GM23338 (cell line): ENCODE measurements at regions not wholly inside any gene's neighbourhood (a gene's known extent, or its start where the extent isn't known, plus 50 kb on each side); places are given as distances from the start of the nearest gene placed in this dataset.

ENCODE experiments used
- ATAC-seq: fragments of 200-7000 bp; cut with Tn5 transposase; 3 replicates; pipeline ENCODE4 v1.9.1; 2020
- DNase-seq: peaks from one replicate; pipeline ENCODE4 v3.0.0-alpha.2; 2015; ENCODE audit warnings: low spot score
- H2AFZ ChIP-seq: fragments of 200-600 bp; sonication (generic); 2 replicates; pipeline ENCODE4 v1.8.0; 2016; ENCODE audit warnings: antibody characterized with exemption, mild to moderate bottlenecking, moderate library complexity
- H3F3A ChIP-seq: fragments of 200-600 bp; sonication (generic); replicated peaks from 2 replicates; pipeline ENCODE4 v1.8.0; 2017; ENCODE audit warnings: antibody characterized with exemption, mixed run types, low read depth
- H3K27ac ChIP-seq: fragments of 200-600 bp; sonication (generic); 2 replicates; pipeline ENCODE4 v1.6.1; 2016; ENCODE audit warnings: low read depth
- H3K27me3 ChIP-seq: fragments of 200-600 bp; sonication (generic); 2 replicates; pipeline ENCODE4 v1.8.0; 2016; ENCODE audit warnings: mild to moderate bottlenecking, mixed run types, moderate library complexity; ENCODE audit not compliant: insufficient read depth
- H3K36me3 ChIP-seq: fragments of 200-600 bp; sonication (generic); 2 replicates; pipeline ENCODE4 v1.8.0; 2016; ENCODE audit warnings: mild to moderate bottlenecking; ENCODE audit not compliant: insufficient read depth
- H3K4me1 ChIP-seq: fragments of 200-600 bp; sonication (generic); 2 replicates; pipeline ENCODE4 v1.8.0; 2016; ENCODE audit warnings: mild to moderate bottlenecking, moderate library complexity; ENCODE audit not compliant: insufficient read depth
- H3K4me2 ChIP-seq: fragments of 200-600 bp; sonication (generic); 2 replicates; pipeline ENCODE4 v1.7.1; 2017; ENCODE audit warnings: mixed run types
- H3K4me3 ChIP-seq: fragments of 200-600 bp; sonication (generic); 2 replicates; pipeline ENCODE4 v1.6.1; 2016; ENCODE audit warnings: mixed run types
- H3K79me2 ChIP-seq: fragments of 200-600 bp; sonication (generic); replicated peaks from 2 replicates; pipeline ENCODE4 v1.8.0; 2017; ENCODE audit warnings: mild to moderate bottlenecking; ENCODE audit not compliant: insufficient read depth
- H3K9me2 ChIP-seq: fragments of 200-600 bp; sonication (generic); 2 replicates; pipeline ENCODE4 v1.8.0; 2017; ENCODE audit not compliant: insufficient read depth
- H4K20me1 ChIP-seq: fragments of 200-600 bp; sonication (generic); replicated peaks from 2 replicates; pipeline ENCODE4 v1.8.0; 2017; ENCODE audit warnings: mild to moderate bottlenecking; ENCODE audit not compliant: insufficient read depth
- H3K27ac Mint-ChIP-seq: 2 replicates; pipeline ENCODE4 v1.8.0; 2020; ENCODE audit warnings: inconsistent platforms, mild to moderate bottlenecking, moderate library complexity, mixed read lengths
- H3K27me3 Mint-ChIP-seq: 3 replicates; pipeline ENCODE4 v1.8.0; 2022; ENCODE audit warnings: low read depth, mild to moderate bottlenecking, moderate library complexity, mixed read lengths, inconsistent platforms; ENCODE audit not compliant: insufficient read depth, poor library complexity
- H3K36me3 Mint-ChIP-seq: 3 replicates; pipeline ENCODE4 v1.8.0; 2021; ENCODE audit warnings: low read depth, mild to moderate bottlenecking, inconsistent platforms, moderate library complexity, mixed read lengths
- H3K4me1 Mint-ChIP-seq: 3 replicates; pipeline ENCODE4 v1.8.0; 2020; ENCODE audit warnings: mild to moderate bottlenecking, inconsistent platforms, mixed read lengths
- H3K4me3 Mint-ChIP-seq: 3 replicates; pipeline ENCODE4 v1.8.0; 2021; ENCODE audit warnings: moderate library complexity, mild to moderate bottlenecking, inconsistent platforms, mixed read lengths
- H3K9me3 Mint-ChIP-seq: 3 replicates; pipeline ENCODE4 v1.8.0; 2020; ENCODE audit warnings: moderate library complexity, mild to moderate bottlenecking, inconsistent platforms, mixed read lengths
- CREB1 ChIP-seq: fragments of 250-450 bp; sonication (Bioruptor Pico); IDR thresholded peaks from 2 replicates; pipeline ENCODE4 v1.5.0; 2020; ENCODE audit warnings: low read depth, mild to moderate bottlenecking, moderate library complexity
- EZH2 ChIP-seq: fragments of 200-600 bp; sonication (generic); IDR thresholded peaks from one replicate; pipeline ENCODE4 v1.8.0; 2017; ENCODE audit warnings: antibody characterized with exemption, mild to moderate bottlenecking, low read depth; ENCODE audit not compliant: unreplicated experiment
- JUNB ChIP-seq: IDR thresholded peaks from one replicate; pipeline ENCODE4 v1.6.1; 2016; ENCODE audit warnings: antibody characterized with exemption; ENCODE audit not compliant: unreplicated experiment
- REST ChIP-seq: IDR thresholded peaks from one replicate; pipeline ENCODE4 v1.6.1; 2018; ENCODE audit warnings: antibody characterized with exemption; ENCODE audit not compliant: unreplicated experiment
- STAT1 ChIP-seq: IDR thresholded peaks from one replicate; pipeline ENCODE4 v1.6.1; 2016; ENCODE audit warnings: antibody characterized with exemption; ENCODE audit not compliant: unreplicated experiment
- ZNF114 ChIP-seq: fragments of 250-450 bp; sonication (Bioruptor Pico); IDR thresholded peaks from 2 replicates; pipeline ENCODE4 v1.5.0; 2020; ENCODE audit warnings: mild to moderate bottlenecking, moderate library complexity
- ZNF331 ChIP-seq: fragments of 250-450 bp; sonication (Bioruptor Pico); IDR thresholded peaks from 2 replicates; pipeline ENCODE4 v1.5.0; 2020; ENCODE audit warnings: low read depth, mild to moderate bottlenecking, moderate library complexity
- TF ChIP-seq, protein P1 (sequence below): fragments of 250-450 bp; sonication (Bioruptor Pico); IDR thresholded peaks from 2 replicates; pipeline ENCODE4 v1.5.0; 2020; ENCODE audit warnings: mild to moderate bottlenecking, moderate library complexity
- TF ChIP-seq, protein P2 (sequence below): IDR thresholded peaks from 2 replicates; pipeline ENCODE4 v1.6.1; 2016; ENCODE audit warnings: antibody characterized with exemption

GRCh38 chr14:89649451-89650075 is 232.5 kb upstream of the FOXN3 start (continued):
- TF ChIP-seq REST = no peak
- no peak for TF ChIP-seq STAT1
- no peak for TF ChIP-seq ZNF114 (CRISPR knock-in tag)
- TF ChIP-seq ZNF331 (CRISPR knock-in tag) = no peak
- no peak for TF ChIP-seq JUNB

GRCh38 chr14:89648924-89649323 is 231.9 kb upstream of the FOXN3 start:
- ATAC-seq = no peak
- no peak for TF ChIP-seq EZH2
- no peak for TF ChIP-seq CREB1 (CRISPR knock-in tag)
- TF ChIP-seq, protein P1, sequence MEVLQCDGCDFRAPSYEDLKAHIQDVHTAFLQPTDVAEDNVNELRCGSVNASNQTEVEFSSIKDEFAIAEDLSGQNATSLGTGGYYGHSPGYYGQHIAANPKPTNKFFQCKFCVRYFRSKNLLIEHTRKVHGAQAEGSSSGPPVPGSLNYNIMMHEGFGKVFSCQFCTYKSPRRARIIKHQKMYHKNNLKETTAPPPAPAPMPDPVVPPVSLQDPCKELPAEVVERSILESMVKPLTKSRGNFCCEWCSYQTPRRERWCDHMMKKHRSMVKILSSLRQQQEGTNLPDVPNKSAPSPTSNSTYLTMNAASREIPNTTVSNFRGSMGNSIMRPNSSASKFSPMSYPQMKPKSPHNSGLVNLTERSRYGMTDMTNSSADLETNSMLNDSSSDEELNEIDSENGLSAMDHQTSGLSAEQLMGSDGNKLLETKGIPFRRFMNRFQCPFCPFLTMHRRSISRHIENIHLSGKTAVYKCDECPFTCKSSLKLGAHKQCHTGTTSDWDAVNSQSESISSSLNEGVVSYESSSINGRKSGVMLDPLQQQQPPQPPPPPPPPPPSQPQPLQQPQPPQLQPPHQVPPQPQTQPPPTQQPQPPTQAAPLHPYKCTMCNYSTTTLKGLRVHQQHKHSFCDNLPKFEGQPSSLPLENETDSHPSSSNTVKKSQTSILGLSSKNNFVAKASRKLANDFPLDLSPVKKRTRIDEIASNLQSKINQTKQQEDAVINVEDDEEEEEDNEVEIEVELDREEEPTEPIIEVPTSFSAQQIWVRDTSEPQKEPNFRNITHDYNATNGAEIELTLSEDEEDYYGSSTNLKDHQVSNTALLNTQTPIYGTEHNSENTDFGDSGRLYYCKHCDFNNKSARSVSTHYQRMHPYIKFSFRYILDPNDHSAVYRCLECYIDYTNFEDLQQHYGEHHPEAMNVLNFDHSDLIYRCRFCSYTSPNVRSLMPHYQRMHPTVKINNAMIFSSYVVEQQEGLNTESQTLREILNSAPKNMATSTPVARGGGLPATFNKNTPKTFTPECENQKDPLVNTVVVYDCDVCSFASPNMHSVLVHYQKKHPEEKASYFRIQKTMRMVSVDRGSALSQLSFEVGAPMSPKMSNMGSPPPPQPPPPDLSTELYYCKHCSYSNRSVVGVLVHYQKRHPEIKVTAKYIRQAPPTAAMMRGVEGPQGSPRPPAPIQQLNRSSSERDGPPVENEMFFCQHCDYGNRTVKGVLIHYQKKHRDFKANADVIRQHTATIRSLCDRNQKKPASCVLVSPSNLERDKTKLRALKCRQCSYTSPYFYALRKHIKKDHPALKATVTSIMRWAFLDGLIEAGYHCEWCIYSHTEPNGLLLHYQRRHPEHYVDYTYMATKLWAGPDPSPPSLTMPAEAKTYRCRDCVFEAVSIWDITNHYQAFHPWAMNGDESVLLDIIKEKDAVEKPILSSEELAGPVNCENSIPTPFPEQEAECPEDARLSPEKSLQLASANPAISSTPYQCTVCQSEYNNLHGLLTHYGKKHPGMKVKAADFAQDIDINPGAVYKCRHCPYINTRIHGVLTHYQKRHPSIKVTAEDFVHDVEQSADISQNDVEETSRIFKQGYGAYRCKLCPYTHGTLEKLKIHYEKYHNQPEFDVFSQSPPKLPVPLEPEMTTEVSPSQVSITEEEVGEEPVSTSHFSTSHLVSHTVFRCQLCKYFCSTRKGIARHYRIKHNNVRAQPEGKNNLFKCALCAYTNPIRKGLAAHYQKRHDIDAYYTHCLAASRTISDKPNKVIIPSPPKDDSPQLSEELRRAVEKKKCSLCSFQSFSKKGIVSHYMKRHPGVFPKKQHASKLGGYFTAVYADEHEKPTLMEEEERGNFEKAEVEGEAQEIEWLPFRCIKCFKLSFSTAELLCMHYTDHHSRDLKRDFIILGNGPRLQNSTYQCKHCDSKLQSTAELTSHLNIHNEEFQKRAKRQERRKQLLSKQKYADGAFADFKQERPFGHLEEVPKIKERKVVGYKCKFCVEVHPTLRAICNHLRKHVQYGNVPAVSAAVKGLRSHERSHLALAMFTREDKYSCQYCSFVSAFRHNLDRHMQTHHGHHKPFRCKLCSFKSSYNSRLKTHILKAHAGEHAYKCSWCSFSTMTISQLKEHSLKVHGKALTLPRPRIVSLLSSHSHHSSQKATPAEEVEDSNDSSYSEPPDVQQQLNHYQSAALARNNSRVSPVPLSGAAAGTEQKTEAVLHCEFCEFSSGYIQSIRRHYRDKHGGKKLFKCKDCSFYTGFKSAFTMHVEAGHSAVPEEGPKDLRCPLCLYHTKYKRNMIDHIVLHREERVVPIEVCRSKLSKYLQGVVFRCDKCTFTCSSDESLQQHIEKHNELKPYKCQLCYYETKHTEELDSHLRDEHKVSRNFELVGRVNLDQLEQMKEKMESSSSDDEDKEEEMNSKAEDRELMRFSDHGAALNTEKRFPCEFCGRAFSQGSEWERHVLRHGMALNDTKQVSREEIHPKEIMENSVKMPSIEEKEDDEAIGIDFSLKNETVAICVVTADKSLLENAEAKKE (CRISPR knock-in tag) = no peak
- TF ChIP-seq, protein P2, sequence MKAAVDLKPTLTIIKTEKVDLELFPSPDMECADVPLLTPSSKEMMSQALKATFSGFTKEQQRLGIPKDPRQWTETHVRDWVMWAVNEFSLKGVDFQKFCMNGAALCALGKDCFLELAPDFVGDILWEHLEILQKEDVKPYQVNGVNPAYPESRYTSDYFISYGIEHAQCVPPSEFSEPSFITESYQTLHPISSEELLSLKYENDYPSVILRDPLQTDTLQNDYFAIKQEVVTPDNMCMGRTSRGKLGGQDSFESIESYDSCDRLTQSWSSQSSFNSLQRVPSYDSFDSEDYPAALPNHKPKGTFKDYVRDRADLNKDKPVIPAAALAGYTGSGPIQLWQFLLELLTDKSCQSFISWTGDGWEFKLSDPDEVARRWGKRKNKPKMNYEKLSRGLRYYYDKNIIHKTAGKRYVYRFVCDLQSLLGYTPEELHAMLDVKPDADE = no peak
- no peak for TF ChIP-seq JUNB
- TF ChIP-seq REST = no peak
- no peak for TF ChIP-seq ZNF114 (CRISPR knock-in tag)
- no peak for TF ChIP-seq STAT1

More at GRCh38 chr14:89648924-89649323, 231.9 kb upstream of the FOXN3 start:
- Mint-ChIP-seq H3K27ac (no peak overlapping the region), H3K4me3 (no peak overlapping the region), H3K4me1 (peaks cover 10% of the 10 kb centered on the region), H3K9me3 (no peaks in the 10 kb centered on the region), H3K27me3 (no peaks in the 10 kb centered on the region), H3K36me3 (no peaks in the 10 kb centered on the region)
- Histone ChIP-seq H3F3A (no peaks in the 10 kb centered on the region), H2AFZ (peak overlapping the region; percentile 33; the same call in 1 of the 2 replicates), H3K27me3 (no peaks in the 10 kb centered on the region), H3K4me3 (no peak overlapping the region), H3K4me2 (no peak overlapping the region), H3K36me3 (no peaks in the 10 kb centered on the region), H4K20me1 (no peaks in the 10 kb centered on the region), H3K9me2 (0 out of 2 replicates have a peak, but pooled peaks cover 5% of the 10 kb centered on the region), H3K79me2 (no peaks in the 10 kb centered on the region), H3K4me1 (peaks cover 14% of the 10 kb centered on the region; the same call in 1 of the 2 replicates), H3K27ac (no peak overlapping the region)
- DNase-seq = no peak
